Middle frontal gyrus (tissue), 1 donor: ENCODE measurements at regions not wholly inside any gene's neighbourhood (a gene's known extent, or its start where the extent isn't known, plus 50 kb on each side); places are given as distances from the start of the nearest gene placed in this dataset.
"Not testable (repeated sequence)": the region's sequence is repeated elsewhere in the genome, so short reads cannot be mapped to it uniquely, and the experiment has no call there.

Experiments used
- DNase-seq: peaks from one replicate; pipeline ENCODE4 v3.0.0-alpha.2; 2015; ENCODE audit warnings: low spot score; ENCODE audit errors: extremely low spot score

- not testable (repeated sequence) for DNase-seq
Observed at GRCh38 chr9:41754822-41755221, 374.4 kb downstream of the CNTNAP3B start.

- not testable (repeated sequence) for DNase-seq
Observed at GRCh38 chr9:41754403-41754802, 374.8 kb downstream of the CNTNAP3B start.

GRCh38 chr9:41741897-41742296 lies 387.3 kb downstream of the CNTNAP3B start:
- DNase-seq = not testable (repeated sequence)

GRCh38 chr9:41741173-41741572 lies 388.1 kb downstream of the CNTNAP3B start:
- DNase-seq = not testable (repeated sequence)

GRCh38 chr9:41738681-41739080 lies 390.5 kb downstream of the CNTNAP3B start:
- DNase-seq = not testable (repeated sequence)

- not testable (repeated sequence) for DNase-seq
Observed at GRCh38 chr9:41699190-41699589, 430.0 kb downstream of the CNTNAP3B start.

DNA sequence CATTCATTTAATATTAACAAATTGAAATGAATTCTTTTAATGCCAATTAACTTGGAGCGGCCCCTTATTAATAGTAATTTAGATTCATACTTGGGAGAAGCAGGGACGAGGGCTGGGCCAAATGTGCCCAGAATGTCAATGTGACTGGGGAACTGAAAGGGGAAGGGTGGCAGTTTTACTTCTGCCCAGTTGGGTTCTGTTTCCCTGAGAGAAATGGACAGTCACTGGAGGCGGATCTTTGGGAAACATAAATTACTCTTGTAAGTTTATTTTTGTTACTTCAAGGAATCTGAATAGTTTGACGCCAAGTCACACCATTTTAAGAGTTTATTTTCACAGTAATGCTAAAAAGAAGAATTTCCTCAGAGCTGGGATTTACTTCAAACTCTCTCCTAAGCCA lies 432.1 kb downstream of the CNTNAP3B start:
- not testable (repeated sequence) for DNase-seq

- DNase-seq = not testable (repeated sequence)
Observed at GRCh38 chr9:41679312-41679711, 449.9 kb downstream of the CNTNAP3B start.

GRCh38 chr9:41663497-41664036 lies 465.7 kb downstream of the CNTNAP3B start:
- not testable (repeated sequence) for DNase-seq

- DNase-seq = not testable (repeated sequence)
Observed at GRCh38 chr9:41658706-41659105, 469.6 kb upstream of the ZNG1F start.

DNA sequence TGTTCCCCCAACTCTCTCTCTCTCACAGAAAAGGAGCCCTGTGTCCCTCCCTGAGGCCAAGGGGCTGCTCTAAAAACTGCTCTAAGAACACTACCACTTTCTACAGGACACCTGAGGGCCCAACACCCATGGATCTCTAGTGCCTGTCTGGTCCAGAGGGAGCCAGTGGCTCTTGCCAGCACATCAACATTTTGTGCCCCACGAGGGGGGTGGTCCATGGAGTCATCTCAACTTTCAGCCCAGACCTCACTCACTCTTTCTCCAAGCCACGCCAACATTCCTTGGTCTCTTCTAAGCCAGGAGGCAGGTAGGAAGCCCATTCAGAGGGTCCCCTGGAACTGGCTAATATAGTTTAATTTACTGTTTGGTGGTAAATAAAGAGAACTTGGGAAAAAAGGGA lies 469.0 kb upstream of the ZNG1F start:
- DNase-seq = not testable (repeated sequence)

- DNase-seq = not testable (repeated sequence)
Observed at GRCh38 chr9:41657141-41657540, 468.0 kb upstream of the ZNG1F start.

DNA sequence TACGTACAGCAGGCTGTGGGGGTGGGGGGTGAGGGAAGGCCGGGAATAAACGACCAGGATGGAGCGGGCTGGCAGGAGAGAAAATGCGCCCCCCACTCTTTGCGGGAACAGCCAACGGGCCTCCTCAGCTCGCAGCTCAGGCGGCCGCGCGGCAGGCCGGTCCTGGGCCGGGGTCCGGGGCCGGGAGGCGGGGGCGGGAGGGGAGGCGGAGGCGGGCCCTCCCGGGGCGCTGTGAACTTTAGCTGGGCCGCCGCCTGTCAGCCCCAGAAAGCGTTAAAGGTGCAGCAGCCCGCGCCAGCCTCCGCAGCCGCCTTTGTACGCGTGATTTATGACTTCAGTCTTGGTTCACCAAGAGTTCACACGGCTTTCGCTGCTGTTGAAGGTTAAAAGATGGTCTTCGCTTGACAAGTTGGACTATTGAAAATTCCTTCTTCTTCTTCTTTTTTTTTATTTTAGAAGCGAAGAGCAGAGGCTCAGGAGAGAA lies 466.0 kb upstream of the ZNG1F start:
- DNase-seq = not testable (repeated sequence)

GRCh38 chr9:41654349-41654748 lies 465.2 kb upstream of the ZNG1F start:
- DNase-seq = not testable (repeated sequence)

GRCh38 chr9:41653560-41654340 lies 464.6 kb upstream of the ZNG1F start:
- not testable (repeated sequence) for DNase-seq

GRCh38 chr9:41652800-41653199 lies 463.7 kb upstream of the ZNG1F start:
- DNase-seq = not testable (repeated sequence)

DNA sequence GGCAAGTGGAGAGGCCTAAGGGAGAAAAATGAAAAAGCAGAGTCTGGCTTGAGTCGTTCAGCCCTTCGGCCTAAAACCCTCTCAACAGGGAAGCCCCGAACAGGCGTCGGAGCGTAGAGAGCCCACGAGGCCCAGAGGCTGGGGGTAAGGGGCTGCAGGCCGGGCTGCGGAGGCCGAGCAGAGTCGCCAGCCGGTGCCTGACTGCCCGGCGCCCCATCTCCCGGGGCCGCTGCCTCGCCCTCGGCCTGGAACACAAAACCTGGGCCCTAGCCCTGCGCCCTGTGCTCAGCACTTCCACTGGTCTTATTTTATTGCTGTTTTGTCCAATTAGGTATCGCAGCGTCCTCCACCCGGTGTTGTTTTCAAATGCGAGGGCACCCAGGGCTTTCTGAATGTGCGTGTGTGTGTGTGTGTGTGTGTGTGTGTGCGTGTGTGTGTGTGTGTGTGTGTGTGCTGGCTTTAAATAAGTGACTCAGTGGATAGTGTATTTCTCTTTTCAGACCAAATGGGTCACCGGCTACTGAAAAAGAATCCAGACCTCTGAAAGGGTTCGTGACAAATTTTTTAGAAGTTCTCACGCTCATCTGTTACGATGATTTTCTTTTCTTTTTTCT lies 463.1 kb upstream of the ZNG1F start:
- DNase-seq = not testable (repeated sequence)

DNA sequence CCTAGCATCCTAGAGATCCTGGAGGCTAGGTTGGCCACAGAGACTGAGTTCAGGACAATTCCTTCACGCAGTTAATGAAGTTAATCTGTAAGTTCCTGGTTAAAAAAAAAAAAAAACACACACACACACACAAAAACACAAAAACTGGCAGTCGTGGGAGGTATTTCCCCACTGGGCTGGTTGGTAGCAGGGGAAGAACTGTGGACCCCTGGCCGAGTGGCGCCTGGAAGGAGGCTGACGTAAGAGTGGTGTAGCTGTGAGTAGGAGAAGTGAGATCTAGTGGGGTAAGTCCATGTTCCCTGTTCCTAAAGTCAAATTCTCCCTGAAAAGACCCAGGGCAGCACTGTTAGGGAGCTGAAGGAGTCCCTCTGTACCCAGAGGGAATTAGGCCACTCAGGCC lies 461.0 kb upstream of the ZNG1F start:
- not testable (repeated sequence) for DNase-seq

DNA sequence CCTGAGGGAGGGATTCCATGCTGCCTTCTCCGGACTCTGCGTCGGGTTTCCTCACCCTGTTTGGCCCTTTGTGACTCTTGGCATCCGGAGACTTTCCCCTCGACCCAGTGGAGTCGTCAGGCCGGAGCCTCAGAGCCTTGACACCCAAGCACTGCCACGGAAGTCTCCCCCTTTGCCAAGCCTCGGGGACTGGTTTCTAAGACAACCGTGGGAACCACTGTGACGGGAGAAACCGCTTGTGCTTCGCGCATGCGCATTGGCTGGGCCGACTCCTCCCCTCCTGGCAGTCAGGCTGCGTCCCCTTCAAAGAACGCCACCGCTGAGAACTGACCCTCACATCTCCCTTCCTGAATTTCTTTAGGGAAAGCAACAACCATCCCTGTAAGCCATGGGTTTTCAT lies 459.4 kb upstream of the ZNG1F start:
- DNase-seq = not testable (repeated sequence)

DNA sequence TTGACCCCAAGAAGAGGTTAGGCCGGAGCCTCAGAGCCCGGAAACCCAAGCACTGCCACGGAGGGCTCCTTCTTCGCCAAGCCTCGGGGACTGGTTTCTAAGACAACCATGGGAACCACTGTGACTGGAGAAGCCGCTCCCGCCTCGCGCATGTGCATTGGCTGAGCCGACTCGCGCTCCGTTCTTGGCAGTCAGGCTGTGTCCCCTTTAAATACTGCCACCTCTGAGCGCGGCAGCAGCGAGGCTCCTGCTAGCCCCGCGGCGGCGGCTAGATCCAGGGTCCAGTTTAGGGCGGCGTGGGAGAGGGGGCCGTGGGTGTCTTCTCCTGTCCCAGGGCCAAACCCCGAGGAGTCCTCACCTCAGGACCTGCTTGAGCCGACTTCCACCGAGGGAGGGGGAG lies 457.1 kb upstream of the ZNG1F start:
- not testable (repeated sequence) for DNase-seq

- DNase-seq = peak; percentile 64
Observed at GRCh38 chr9:41643571-41644279, 454.6 kb upstream of the ZNG1F start.

- DNase-seq = not testable (repeated sequence)
Observed at GRCh38 chr9:41633726-41634125, 444.6 kb upstream of the ZNG1F start.
